Peyer's patch (tissue), 4 donors: ENCODE measurements at regions not wholly inside any gene's neighbourhood (a gene's known extent, or its start where the extent isn't known, plus 50 kb on each side); places are given as distances from the start of the nearest gene placed in this dataset.

ENCODE experiments used
- CTCF ChIP-seq, 6 experiments: fragments of 450-650 bp in 4 of 6; fragments of 200-600 bp in 2 of 6; sonication (generic) in 1 of 6; IDR thresholded peaks; one replicate each; pipeline ENCODE4 v1.5.1; 2017 to 2019; ENCODE audit warnings: antibody characterized with exemption in 6 of 6, mild to moderate bottlenecking in 3 of 6, moderate library complexity in 1 of 6
- POLR2A ChIP-seq, 2 donors: fragments of 450-650 bp; IDR thresholded peaks; one replicate each; pipeline ENCODE4 v1.5.1; 2017; ENCODE audit warnings: antibody characterized with exemption in 2 of 2, mild to moderate bottlenecking in 2 of 2, moderate library complexity in 2 of 2

DNA sequence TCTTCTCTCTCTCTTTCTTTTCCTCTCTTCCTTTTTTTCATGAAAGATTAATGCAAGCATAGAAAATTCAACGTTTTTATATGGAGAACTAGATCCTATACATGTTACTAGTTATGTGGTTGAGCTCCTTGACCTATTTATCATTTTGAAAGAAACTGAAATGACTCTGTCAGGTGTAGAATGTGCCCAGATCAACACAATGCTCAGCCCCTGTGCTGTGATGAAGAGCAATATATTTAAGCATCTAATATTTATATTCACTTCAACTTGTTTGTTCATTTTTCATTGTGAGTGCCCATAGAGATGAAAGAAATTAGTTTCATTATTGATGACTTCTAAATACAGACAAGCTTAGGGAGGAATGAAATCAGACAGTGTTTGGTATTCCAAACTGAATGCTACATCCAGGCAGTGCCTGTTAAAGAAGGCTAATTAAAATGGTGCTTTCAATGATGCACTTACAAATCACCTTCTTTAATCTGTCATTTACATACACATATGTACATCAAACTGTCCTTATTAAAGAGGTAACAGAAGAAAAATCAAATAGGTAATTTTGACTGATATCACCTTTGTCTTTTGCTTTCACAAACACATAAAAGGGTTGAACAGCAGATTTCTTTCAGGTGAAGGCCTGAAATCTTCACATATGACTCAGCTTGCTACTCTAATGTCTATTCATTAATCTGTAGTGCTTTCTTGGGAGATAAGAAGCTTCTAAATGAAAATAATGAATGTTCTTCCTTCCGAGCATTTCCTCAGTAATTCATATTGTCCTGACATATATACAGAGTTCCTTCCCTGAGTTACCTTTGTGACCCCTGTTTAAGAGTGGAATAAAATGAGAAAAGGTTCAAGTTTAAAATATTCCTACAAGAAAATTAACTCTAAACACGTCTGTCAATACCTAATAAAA lies 915.9 kb downstream of the PDHA2 start:
- no peak for TF ChIP-seq CTCF (IDR thresholded peaks at IDR 0.05)
- TF ChIP-seq POLR2A (IDR thresholded peaks at IDR 0.05): no peak
